ENCODE measurements at regions not wholly inside any gene's neighbourhood (a gene's known extent, or its start where the extent isn't known, plus 50 kb on each side); places are given as distances from the start of the nearest gene placed in this dataset.

GRCh38 chr5:12204761-12205160 lies 300.5 kb upstream of the CTNND2 start:
- Histone ChIP-seq H3K9me3 (no peaks in the 10 kb centered on the region), H3K27ac (no peak overlapping the region), H3K36me3 (no peaks in the 10 kb centered on the region), H3K4me3 (no peak overlapping the region), H3K4me1 (ENCODE audit: control insufficient read depth in 1 of 2, low read depth in 2 of 2) (no peaks in the 10 kb centered on the region), H3K27me3 (replicated peaks; ENCODE audit: insufficient read depth) (no peaks in the 10 kb centered on the region)
- no peak for TF ChIP-seq CTCF (IDR thresholded peaks at IDR 0.05)
- ATAC-seq (ENCODE audit: insufficient number of reproducible peaks, low FRiP score, low read depth) (no peak), DNase-seq (ENCODE audit: low spot score) (no peak)

- Histone ChIP-seq H3K4me3 (no peak overlapping the region), H3K4me1 (ENCODE audit: control insufficient read depth in 1 of 2, low read depth in 2 of 2) (no peaks in the 10 kb centered on the region), H3K27me3 (replicated peaks; ENCODE audit: insufficient read depth) (no peaks in the 10 kb centered on the region), H3K36me3 (no peaks in the 10 kb centered on the region), H3K9me3 (no peaks in the 10 kb centered on the region), H3K27ac (no peak overlapping the region)
- ATAC-seq (ENCODE audit: insufficient number of reproducible peaks, low FRiP score, low read depth) (no peak), DNase-seq (ENCODE audit: low spot score) (no peak)
- TF ChIP-seq CTCF (IDR thresholded peaks at IDR 0.05), result no peak
Observed at GRCh38 chr5:12193536-12193935, 289.3 kb upstream of the CTNND2 start.

- no peaks in the 10 kb centered on the region for H3K36me3 ChIP-seq
- H3K27ac ChIP-seq, result no peak overlapping the region
- DNase-seq (ENCODE audit: low spot score), result no peak
- H3K4me3 ChIP-seq, result no peak overlapping the region
- H3K4me1 ChIP-seq (ENCODE audit: control insufficient read depth in 1 of 2, low read depth in 2 of 2), result no peaks in the 10 kb centered on the region
- no peaks in the 10 kb centered on the region for H3K9me3 ChIP-seq
- TF ChIP-seq CTCF (IDR thresholded peaks at IDR 0.05), result no peak
- no peaks in the 10 kb centered on the region for H3K27me3 ChIP-seq (replicated peaks; ENCODE audit: insufficient read depth)
- ATAC-seq (ENCODE audit: insufficient number of reproducible peaks, low FRiP score, low read depth), result no peak
Observed at GRCh38 chr5:12183003-12183402, 278.8 kb upstream of the CTNND2 start.

- no peak for TF ChIP-seq CTCF (IDR thresholded peaks at IDR 0.05)
- ATAC-seq (ENCODE audit: insufficient number of reproducible peaks, low FRiP score, low read depth), result no peak
- H3K27me3 ChIP-seq (replicated peaks; ENCODE audit: insufficient read depth), result no peaks in the 10 kb centered on the region
- no peaks in the 10 kb centered on the region for H3K36me3 ChIP-seq
- DNase-seq (ENCODE audit: low spot score), result no peak
- no peak overlapping the region for H3K27ac ChIP-seq
- H3K4me3 ChIP-seq, result no peak overlapping the region
- H3K9me3 ChIP-seq, result no peaks in the 10 kb centered on the region
- no peaks in the 10 kb centered on the region for H3K4me1 ChIP-seq (ENCODE audit: control insufficient read depth in 1 of 2, low read depth in 2 of 2)
Observed at GRCh38 chr5:12177851-12178250, 273.6 kb upstream of the CTNND2 start.

GRCh38 chr5:12177225-12177624 lies 273.0 kb upstream of the CTNND2 start:
- no peak for TF ChIP-seq CTCF (IDR thresholded peaks at IDR 0.05)
- H3K27me3 ChIP-seq (replicated peaks; ENCODE audit: insufficient read depth), result no peaks in the 10 kb centered on the region
- H3K4me3 ChIP-seq, result no peak overlapping the region
- H3K9me3 ChIP-seq, result no peaks in the 10 kb centered on the region
- DNase-seq (ENCODE audit: low spot score) (no peak), ATAC-seq (ENCODE audit: insufficient number of reproducible peaks, low FRiP score, low read depth) (no peak)
- no peaks in the 10 kb centered on the region for H3K4me1 ChIP-seq (ENCODE audit: control insufficient read depth in 1 of 2, low read depth in 2 of 2)
- H3K27ac ChIP-seq, result no peak overlapping the region
- H3K36me3 ChIP-seq, result no peaks in the 10 kb centered on the region

All from thoracic aorta (tissue), 2 donors.